Hepatocyte (in vitro differentiated cells): ENCODE measurements at regions not wholly inside any gene's neighbourhood (a gene's known extent, or its start where the extent isn't known, plus 50 kb on each side); places are given as distances from the start of the nearest gene placed in this dataset.

Experiments used
- EZH2 ChIP-seq: fragments of 200-600 bp; sonication (generic); IDR thresholded peaks from 2 replicates; pipeline ENCODE4 v1.6.1; 2016; ENCODE audit warnings: antibody characterized with exemption, mild to moderate bottlenecking, borderline replicate concordance
- EZH2phosphoT487 ChIP-seq: fragments of 200-600 bp; sonication (generic); IDR thresholded peaks from one replicate; pipeline ENCODE4 v1.6.1; 2018; ENCODE audit warnings: antibody characterized with exemption, mild to moderate bottlenecking, low read depth, moderate library complexity; ENCODE audit not compliant: unreplicated experiment, severe bottlenecking
- TF ChIP-seq, protein P1 (sequence below): fragments of 200-600 bp; sonication (generic); IDR thresholded peaks from 2 replicates; pipeline ENCODE4 v1.5.1; 2016; ENCODE audit warnings: antibody characterized with exemption, mild to moderate bottlenecking; ENCODE audit not compliant: poor library complexity

DNA sequence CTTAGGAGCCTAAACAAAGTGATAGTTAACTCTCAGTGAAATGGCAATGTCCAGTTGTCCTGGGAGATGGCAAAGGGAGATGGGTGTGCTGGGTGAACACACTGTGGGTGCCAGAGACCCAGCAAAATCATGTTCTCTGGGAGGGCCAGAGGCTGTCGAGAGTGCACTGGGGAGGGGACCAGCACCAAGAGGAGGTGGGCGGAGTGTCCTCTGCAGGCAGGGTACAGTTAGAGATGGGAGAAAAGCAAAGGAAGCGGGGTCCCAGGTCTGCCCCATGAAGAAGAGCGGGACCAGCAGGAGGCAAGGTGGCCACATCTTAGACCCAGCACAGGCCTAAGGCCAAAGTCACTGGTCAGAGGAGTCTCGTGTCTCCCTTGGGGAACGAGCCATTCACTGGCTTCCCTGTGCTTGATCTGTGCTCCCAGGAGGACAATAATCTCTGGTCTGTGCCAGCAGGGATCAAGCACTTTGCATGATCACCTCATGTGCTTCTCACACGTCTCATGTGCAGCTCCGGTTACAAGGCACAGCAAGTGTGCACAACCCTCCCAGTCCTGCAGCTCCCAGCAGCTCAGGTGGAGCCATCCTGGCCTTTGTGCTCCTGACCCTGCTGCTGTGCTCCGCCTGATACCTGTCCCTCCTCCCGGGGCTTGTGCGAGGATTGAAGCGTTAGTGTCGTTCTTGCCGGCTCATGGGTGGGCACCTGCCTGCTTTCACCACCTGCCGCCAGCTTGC is 100.9 kb downstream of the FAM53A start:
- TF ChIP-seq, protein P1, sequence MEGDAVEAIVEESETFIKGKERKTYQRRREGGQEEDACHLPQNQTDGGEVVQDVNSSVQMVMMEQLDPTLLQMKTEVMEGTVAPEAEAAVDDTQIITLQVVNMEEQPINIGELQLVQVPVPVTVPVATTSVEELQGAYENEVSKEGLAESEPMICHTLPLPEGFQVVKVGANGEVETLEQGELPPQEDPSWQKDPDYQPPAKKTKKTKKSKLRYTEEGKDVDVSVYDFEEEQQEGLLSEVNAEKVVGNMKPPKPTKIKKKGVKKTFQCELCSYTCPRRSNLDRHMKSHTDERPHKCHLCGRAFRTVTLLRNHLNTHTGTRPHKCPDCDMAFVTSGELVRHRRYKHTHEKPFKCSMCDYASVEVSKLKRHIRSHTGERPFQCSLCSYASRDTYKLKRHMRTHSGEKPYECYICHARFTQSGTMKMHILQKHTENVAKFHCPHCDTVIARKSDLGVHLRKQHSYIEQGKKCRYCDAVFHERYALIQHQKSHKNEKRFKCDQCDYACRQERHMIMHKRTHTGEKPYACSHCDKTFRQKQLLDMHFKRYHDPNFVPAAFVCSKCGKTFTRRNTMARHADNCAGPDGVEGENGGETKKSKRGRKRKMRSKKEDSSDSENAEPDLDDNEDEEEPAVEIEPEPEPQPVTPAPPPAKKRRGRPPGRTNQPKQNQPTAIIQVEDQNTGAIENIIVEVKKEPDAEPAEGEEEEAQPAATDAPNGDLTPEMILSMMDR: no peak
- TF ChIP-seq EZH2phosphoT487 (no peak), EZH2 (no peak)
